Endothelial cell of umbilical vein (primary cell): ENCODE measurements at regions not wholly inside any gene's neighbourhood (a gene's known extent, or its start where the extent isn't known, plus 50 kb on each side); places are given as distances from the start of the nearest gene placed in this dataset.

Experiments used
- BruUV-seq: library from RNA; stranded (reverse); fragments of 400-500 nt; replicated peaks from 2 replicates; lab custom pipeline; 2021; lab: Mats Ljungman, UMichigan
- CTCF ChIA-PET: fragments of 300-600, 350-600 bp; sonication (Branson Sonifier 250); formaldehyde crosslinking; loops from one replicate; lab custom pipeline; 2021; ENCODE audit warnings: antibody characterized with exemption, inconsistent platforms; lab: Charles Lee
- POLR2A ChIA-PET: fragments of 300-600, 350-600 bp; sonication (Branson Sonifier 250); formaldehyde crosslinking; loops from one replicate; lab custom pipeline; 2021; ENCODE audit warnings: antibody characterized with exemption, inconsistent platforms; lab: Charles Lee
- DNase-seq: peaks from one replicate; pipeline ENCODE4 v3.0.0-alpha.2; 2011; ENCODE audit warnings: low read depth, low spot score
- FAIRE-seq: peaks from 2 replicates; lab custom pipeline; 2011; peaks lifted over from hg19 to GRCh38; lab: Jason Lieb, UNC
- H2AFZ ChIP-seq: 2 replicates; pipeline ENCODE4 v1.6.0; 2012; ENCODE audit warnings: low read depth, low read length, control low read depth, inconsistent platforms
- H3K27ac ChIP-seq: 2 replicates; pipeline ENCODE4 v1.5.1; 2011; ENCODE audit warnings: low read depth, mild to moderate bottlenecking, control low read depth, low read length, moderate library complexity; ENCODE audit not compliant: insufficient read depth
- H3K27me3 ChIP-seq, 2 experiments: 2 replicates each; pipeline versions ENCODE4 v1.6.0 to v1.6.1; 2011; ENCODE audit warnings: low read length in 2 of 2, mixed read lengths in 1 of 2; ENCODE audit not compliant: control insufficient read depth in 2 of 2, insufficient read depth in 2 of 2
- H3K36me3 ChIP-seq, 2 experiments: 2 replicates in 1 of 2; 3 replicates in 1 of 2; pipeline ENCODE4 v1.5.1; 2011; ENCODE audit warnings: low read length in 2 of 2, mild to moderate bottlenecking in 1 of 2, moderate library complexity in 1 of 2; ENCODE audit not compliant: control insufficient read depth in 2 of 2, insufficient read depth in 2 of 2; ENCODE audit errors: extremely low read depth in 1 of 2
- H3K4me1 ChIP-seq: 3 replicates; pipeline ENCODE4 v1.5.1; 2011; ENCODE audit warnings: mild to moderate bottlenecking, low read length; ENCODE audit not compliant: control insufficient read depth, insufficient read depth; ENCODE audit errors: extremely low read depth
- H3K4me2 ChIP-seq: 2 replicates; pipeline ENCODE4 v1.6.1; 2011; ENCODE audit warnings: low read length, control low read depth, mixed read lengths; ENCODE audit not compliant: insufficient read depth
- H3K4me3 ChIP-seq, 3 experiments: fragments of 200-600 bp in 1 of 3; sonication (generic), shearing (Covaris generic) in 1 of 3; replicated peaks in 1 of 3; 2 replicates each; pipeline ENCODE4 v1.5.1; 2011 to 2016; ENCODE audit warnings: control low read depth in 3 of 3, low read length in 3 of 3, mild to moderate bottlenecking in 2 of 3, inconsistent platforms in 1 of 3, low read depth in 1 of 3, moderate library complexity in 1 of 3; ENCODE audit not compliant: insufficient read depth in 1 of 3
- H3K79me2 ChIP-seq: 2 replicates; pipeline ENCODE4 v1.6.0; 2012; ENCODE audit warnings: low read length, inconsistent platforms; ENCODE audit not compliant: control insufficient read depth, insufficient read depth
- H3K9ac ChIP-seq: replicated peaks from 2 replicates; pipeline ENCODE3; 2011; ENCODE audit warnings: low read length, control low read depth; ENCODE audit not compliant: insufficient read depth; ENCODE audit errors: extremely low read depth
- H3K9me1 ChIP-seq: replicated peaks from 3 replicates; pipeline ENCODE4 v1.6.0; 2011; ENCODE audit warnings: mild to moderate bottlenecking, low read length; ENCODE audit not compliant: control insufficient read depth, insufficient read depth; ENCODE audit errors: extremely low read depth
- H3K9me3 ChIP-seq: replicated peaks from 2 replicates; pipeline ENCODE4 v1.5.1; 2012; ENCODE audit warnings: low read length, inconsistent platforms; ENCODE audit not compliant: control insufficient read depth, insufficient read depth
- H4K20me1 ChIP-seq: replicated peaks from 2 replicates; pipeline ENCODE3; 2011; ENCODE audit warnings: mild to moderate bottlenecking, low read length; ENCODE audit not compliant: control insufficient read depth, insufficient read depth; ENCODE audit errors: extremely low read depth
- CTCF ChIP-seq, 2 donors: IDR thresholded peaks; 1 replicate in 1 of 2; 2 replicates in 1 of 2; pipeline ENCODE4 v1.5.1; 2011; ENCODE audit warnings: low read length in 2 of 2, mild to moderate bottlenecking in 2 of 2, moderate library complexity in 2 of 2, control low read depth in 1 of 2, inconsistent platforms in 1 of 2, low read depth in 1 of 2; ENCODE audit not compliant: insufficient read depth in 1 of 2; ENCODE audit errors: extremely low read depth in 1 of 2
- EZH2 ChIP-seq: IDR thresholded peaks from 2 replicates; pipeline ENCODE4 v1.6.1; 2012; ENCODE audit warnings: borderline replicate concordance, low read depth, mild to moderate bottlenecking, moderate library complexity, low read length, inconsistent platforms; ENCODE audit not compliant: severe bottlenecking
- FOS ChIP-seq: IDR thresholded peaks from 2 replicates; pipeline ENCODE4 v1.6.1; 2011; ENCODE audit warnings: mild to moderate bottlenecking, low read length, moderate library complexity, borderline replicate concordance; ENCODE audit not compliant: insufficient read depth
- GATA2 ChIP-seq: IDR thresholded peaks from 2 replicates; pipeline ENCODE4 v1.7.0; 2011; ENCODE audit warnings: low read depth, mild to moderate bottlenecking, moderate library complexity, mixed read lengths, low read length; ENCODE audit not compliant: insufficient read length, insufficient read depth
- JUN ChIP-seq: IDR thresholded peaks from 2 replicates; pipeline ENCODE4 v1.6.1; 2011; ENCODE audit warnings: borderline replicate concordance, low read depth; ENCODE audit not compliant: insufficient read length, insufficient read depth
- MAX ChIP-seq: IDR thresholded peaks from 2 replicates; pipeline ENCODE4 v1.6.1; 2011; ENCODE audit not compliant: insufficient read depth, insufficient read length
- MYC ChIP-seq: IDR thresholded peaks from one replicate; pipeline ENCODE4 v1.6.1; 2011; ENCODE audit warnings: mild to moderate bottlenecking, low read depth, low read length
- POLR2A ChIP-seq: IDR thresholded peaks from 2 replicates; pipeline ENCODE4 v1.6.1; 2012; ENCODE audit warnings: low read depth, mild to moderate bottlenecking, control low read depth, low read length
- POLR2AphosphoS5 ChIP-seq: IDR thresholded peaks from 2 replicates; pipeline ENCODE4 v1.6.1; 2012; ENCODE audit warnings: low read depth, mild to moderate bottlenecking, control low read depth, low read length, moderate library complexity; ENCODE audit not compliant: insufficient read depth
- dilution Hi-C: fragments of 300-500 bp; cut with MboI; formaldehyde crosslinking; loops from one replicate; pipeline ENCODE4 v1.15.0; 2019; ENCODE audit warnings: low sequenced_read_pairs; ENCODE audit not compliant: extremely low pct_ligation_motif_present
- intact Hi-C: fragments of 100-400 bp; cut with micrococcal nuclease; formaldehyde crosslinking; loops from one replicate; pipeline ENCODE4 v1.10.0; 2022

GRCh38 chr3:106208251-106208650 is 339.4 kb upstream of the CBLB start:
- TF ChIP-seq EZH2 (no peak), FOS (no peak), MYC (no peak), MAX (no peak), GATA2 (no peak), JUN (no peak), POLR2A (no peak), CTCF (IDR thresholded peaks at IDR 0.05; ENCODE audit: extremely low read depth in 1 of 2, insufficient read depth in 1 of 2, low read depth in 1 of 2, low read length in 2 of 2) (no peak), POLR2AphosphoS5 (no peak)
- H3K9ac ChIP-seq = no peak overlapping the region
- dilution Hi-C loops = no loop called here
- no peak overlapping the region for H3K4me3 ChIP-seq
- no peaks in the 10 kb centered on the region for H3K9me3 ChIP-seq
- no peaks in the 10 kb centered on the region for H4K20me1 ChIP-seq
- no peaks in the 10 kb centered on the region for H3K79me2 ChIP-seq
- no peak overlapping the region for H3K27ac ChIP-seq
- peaks cover 16% of the 10 kb centered on the region for H3K4me1 ChIP-seq
- no peak overlapping the region for H3K4me2 ChIP-seq
- H3K27me3 ChIP-seq = no peaks in the 10 kb centered on the region
- no peak overlapping the region for H2AFZ ChIP-seq
- H3K36me3 ChIP-seq = no peaks in the 10 kb centered on the region
- FAIRE-seq (no peak), DNase-seq (no peak)
- intact Hi-C loops = loop anchor here (5.0 to 10.0 kb wide), 3 partner anchors 519 to 657 kb away; no protein-coding TSS in a partner anchor
- no TSS peak for BruUV-seq
- ChIA-PET POLR2A (no interaction called here), CTCF (interaction anchor here (1.1 kb wide), 1 partner anchor 654 kb away, joined by 3 read pairs; no protein-coding TSS in a partner anchor)
- no peaks in the 10 kb centered on the region for H3K9me1 ChIP-seq
